Fibroblast of the aortic adventitia (primary cell): ENCODE measurements at regions not wholly inside any gene's neighbourhood (a gene's known extent, or its start where the extent isn't known, plus 50 kb on each side); places are given as distances from the start of the nearest gene placed in this dataset.

Source experiments
- DNase-seq: peaks from one replicate; pipeline ENCODE4 v3.0.0-alpha.2; 2010; ENCODE audit warnings: low read depth
- H3K4me3 ChIP-seq: 2 replicates; pipeline ENCODE4 v1.5.1; 2011; ENCODE audit warnings: low read depth, mild to moderate bottlenecking, control low read depth, low read length, moderate library complexity
- TF ChIP-seq, protein P1 (sequence below): IDR thresholded peaks from 2 replicates; pipeline ENCODE4 v1.5.1; 2011; ENCODE audit warnings: mild to moderate bottlenecking, low read length, control low read depth, inconsistent platforms; ENCODE audit not compliant: insufficient read depth

DNA sequence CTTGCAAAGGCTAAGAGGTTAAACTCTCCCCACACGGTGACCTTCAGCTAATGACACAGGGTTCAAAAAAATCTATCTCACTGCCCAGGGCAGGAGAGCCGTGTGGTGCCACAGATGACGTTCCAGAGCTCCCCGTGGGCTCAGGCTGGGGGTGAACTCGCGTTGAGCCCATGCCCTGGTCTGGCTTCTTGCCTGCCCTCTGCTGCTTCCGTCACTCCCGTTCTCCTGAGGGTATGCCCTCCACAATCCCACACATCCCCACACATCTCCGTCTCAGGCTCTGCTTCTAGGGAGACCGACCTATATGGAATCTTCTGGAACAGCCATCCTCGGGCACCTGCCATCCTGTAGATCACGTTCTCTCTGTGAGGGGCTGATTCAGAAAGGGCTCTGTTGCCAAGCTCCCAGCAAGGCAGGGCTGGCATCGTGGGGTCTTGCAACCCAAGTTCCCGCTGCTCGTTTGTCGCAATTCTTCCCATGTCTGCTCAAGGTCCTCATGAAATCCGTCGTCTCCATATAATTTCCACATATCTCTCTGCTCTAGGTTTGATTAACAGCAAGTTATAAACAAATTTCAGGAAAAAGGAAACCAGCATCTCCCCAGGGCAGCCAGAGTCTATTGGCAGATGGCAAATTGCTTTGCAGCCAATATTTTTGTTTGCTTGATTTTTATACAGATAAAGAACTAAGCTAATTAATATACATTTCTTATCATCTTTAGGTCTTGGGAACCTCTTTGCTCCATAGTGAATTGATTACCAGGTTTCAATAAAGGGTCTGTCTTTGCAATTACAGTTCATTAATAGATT, 278.2 kb downstream of the PTPRU start:
- no peak for DNase-seq
- TF ChIP-seq, protein P1, sequence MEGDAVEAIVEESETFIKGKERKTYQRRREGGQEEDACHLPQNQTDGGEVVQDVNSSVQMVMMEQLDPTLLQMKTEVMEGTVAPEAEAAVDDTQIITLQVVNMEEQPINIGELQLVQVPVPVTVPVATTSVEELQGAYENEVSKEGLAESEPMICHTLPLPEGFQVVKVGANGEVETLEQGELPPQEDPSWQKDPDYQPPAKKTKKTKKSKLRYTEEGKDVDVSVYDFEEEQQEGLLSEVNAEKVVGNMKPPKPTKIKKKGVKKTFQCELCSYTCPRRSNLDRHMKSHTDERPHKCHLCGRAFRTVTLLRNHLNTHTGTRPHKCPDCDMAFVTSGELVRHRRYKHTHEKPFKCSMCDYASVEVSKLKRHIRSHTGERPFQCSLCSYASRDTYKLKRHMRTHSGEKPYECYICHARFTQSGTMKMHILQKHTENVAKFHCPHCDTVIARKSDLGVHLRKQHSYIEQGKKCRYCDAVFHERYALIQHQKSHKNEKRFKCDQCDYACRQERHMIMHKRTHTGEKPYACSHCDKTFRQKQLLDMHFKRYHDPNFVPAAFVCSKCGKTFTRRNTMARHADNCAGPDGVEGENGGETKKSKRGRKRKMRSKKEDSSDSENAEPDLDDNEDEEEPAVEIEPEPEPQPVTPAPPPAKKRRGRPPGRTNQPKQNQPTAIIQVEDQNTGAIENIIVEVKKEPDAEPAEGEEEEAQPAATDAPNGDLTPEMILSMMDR: no peak
- H3K4me3 ChIP-seq: no peak overlapping the region

DNA sequence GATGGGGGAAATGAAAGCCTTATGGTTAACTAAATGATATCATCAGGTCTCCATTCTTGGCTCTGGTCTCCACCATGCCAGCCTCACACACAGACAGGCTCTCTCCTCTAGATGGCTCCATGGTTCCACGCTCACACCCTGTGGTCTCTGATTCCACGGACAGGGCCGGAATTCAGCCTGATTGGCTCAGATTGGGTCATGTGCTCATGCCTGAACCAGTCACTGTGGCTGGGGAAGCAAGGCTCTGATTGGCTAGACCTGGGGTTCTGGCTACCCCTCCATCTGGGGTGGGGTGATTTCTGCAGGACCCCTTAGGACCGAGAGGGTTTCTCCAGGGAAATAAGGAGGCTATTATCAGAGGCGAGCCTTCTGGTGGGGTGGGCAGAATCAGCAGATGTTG, 277.0 kb downstream of the PTPRU start:
- peak; percentile 52 for DNase-seq
- no peak overlapping the region for H3K4me3 ChIP-seq
- TF ChIP-seq, protein P1: peak; percentile 52

DNA sequence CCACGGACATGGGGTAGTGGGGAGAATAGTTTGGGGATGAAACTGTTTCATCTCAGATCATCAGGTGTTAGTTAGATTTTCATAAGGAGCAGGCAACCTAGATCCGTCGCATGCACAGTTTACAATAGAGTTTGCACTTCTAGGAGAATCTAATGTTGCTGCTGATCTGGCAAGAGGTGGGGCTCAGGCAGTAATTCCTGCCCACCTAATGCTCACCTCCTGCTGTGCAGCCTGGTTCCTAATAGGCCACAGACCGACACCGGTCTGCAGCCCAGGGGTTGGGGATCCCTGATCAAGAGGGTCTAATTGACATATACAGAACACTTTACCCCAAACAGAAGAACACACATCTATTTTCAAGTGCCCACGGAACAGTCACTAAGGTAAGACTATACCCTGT, 275.1 kb downstream of the PTPRU start:
- DNase-seq: no peak
- TF ChIP-seq, protein P1: no peak
- H3K4me3 ChIP-seq: no peak overlapping the region

DNA sequence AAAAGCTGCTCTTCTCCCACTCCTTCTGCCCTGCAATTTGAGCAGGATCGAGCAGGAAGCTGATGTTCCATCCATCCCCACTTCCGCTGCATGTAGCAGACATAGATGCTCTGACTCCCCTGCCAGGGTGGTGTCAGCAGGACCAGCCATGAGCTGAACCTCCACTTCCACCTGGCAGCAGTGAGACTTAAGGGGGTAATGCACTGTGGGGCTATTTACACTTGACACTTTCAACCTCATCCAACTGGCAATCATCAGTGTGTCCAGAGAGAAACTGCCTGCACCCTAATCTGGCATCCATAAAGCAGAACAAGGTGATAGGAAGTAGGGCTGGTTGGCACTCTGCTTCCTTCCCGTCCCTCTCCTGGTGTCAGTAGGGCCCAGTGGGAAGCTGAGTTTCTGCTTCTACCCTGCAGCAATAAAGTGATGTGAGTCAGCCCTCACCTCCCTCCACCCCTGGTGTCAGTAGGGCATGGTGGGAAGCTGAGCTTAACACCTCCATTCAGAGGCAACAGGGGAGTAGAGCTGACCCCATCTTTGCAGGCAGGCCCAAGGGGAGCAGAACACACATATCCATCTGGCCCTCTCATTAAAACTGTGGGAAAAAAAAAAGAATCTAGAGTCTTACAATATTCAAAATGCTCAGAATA, 272.3 kb downstream of the PTPRU start:
- TF ChIP-seq, protein P1: no peak
- no peak overlapping the region for H3K4me3 ChIP-seq
- no peak for DNase-seq

DNA sequence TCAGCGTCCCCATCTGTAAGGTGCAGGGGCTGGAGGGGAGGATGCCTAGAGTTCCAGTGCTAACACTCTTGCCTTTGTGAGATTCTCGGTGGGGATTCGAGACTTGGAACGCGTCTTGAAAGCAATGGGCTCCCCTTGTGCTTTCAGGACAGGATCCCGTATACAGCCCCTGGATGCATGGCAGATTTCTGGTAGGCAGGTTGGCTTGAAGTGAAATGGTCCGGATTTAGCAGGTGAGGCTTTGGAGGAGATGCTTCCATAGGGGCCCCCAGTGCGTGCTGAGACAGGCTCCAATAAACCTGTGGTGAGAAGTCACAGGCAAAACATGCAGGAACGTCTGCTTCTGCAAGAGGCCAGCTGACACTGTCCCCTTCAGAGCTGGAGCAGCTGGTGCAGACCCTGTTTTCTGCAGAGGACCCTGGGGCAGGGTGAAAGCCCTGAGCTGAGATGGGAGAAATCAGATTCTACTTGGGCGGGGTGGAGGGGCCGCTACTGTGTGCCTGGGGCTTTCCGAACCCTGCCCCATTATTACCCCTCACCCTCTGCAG, 270.4 kb downstream of the PTPRU start:
- TF ChIP-seq, protein P1: no peak
- H3K4me3 ChIP-seq: no peak overlapping the region
- no peak for DNase-seq

DNA sequence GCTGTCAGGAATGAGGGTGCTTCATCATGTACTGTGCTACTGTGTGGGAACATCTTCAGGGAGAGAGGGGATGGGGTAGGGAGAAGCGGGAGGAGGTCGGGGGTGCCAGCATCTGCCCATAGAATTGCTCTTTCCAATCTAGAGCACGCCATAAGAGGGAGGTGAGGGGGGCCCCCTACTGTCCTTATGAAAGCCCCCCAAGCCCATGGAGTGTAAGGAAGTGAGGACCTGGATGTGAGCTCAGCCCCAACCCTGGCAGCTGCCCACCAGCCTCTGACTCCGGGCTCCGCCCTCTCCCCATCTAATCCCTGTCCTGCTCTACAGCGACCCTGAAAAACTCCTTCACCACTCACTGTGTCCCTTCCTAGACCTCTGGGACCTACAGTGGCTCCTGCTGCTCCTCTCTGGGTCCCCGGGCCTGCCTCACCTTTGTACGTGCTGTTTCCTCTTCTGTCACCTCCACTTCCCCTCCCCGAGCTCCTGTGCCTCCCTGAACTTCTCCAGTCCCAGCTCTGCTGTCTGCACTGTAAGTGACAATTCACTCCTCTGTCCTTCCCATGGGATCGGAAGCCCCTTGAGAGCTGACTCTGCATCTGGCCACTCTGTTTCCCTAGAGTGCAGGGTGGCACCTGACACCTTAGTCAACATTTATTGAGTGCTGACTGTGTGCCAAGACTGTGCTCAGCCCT, 269.4 kb downstream of the PTPRU start:
- no peak for DNase-seq
- TF ChIP-seq, protein P1: no peak
- H3K4me3 ChIP-seq: no peak overlapping the region
